GM21619 (cell line): ENCODE measurements at regions not wholly inside any gene's neighbourhood (a gene's known extent, or its start where the extent isn't known, plus 50 kb on each side); places are given as distances from the start of the nearest gene placed in this dataset.

ENCODE experiments used
- ATAC-seq: cut with Tn5 transposase; IDR thresholded peaks from one replicate; pipeline ENCODE4 v1.9.1; 2021; ENCODE audit not compliant: unreplicated experiment

DNA sequence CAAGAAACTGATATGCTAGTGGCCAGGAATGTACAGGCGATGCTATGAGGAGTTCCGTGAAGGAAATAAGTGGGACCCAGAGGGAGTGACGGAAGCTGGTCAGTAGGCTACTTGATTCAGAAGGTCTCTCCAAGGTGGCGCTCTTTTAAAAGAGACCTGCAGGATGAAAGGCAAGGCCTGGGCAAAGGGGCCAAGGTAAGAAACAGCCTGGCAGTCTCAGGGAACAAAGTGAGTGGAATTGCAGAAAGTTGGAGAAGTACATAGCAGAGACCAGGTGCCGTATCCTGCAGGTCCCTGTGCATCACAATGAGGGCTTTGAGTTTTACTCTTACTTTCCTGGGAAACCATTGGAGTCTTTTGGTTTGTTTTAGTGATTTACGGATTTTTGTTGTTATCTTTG, 905.6 kb downstream of the BCL11B start:
- no peak for ATAC-seq

DNA sequence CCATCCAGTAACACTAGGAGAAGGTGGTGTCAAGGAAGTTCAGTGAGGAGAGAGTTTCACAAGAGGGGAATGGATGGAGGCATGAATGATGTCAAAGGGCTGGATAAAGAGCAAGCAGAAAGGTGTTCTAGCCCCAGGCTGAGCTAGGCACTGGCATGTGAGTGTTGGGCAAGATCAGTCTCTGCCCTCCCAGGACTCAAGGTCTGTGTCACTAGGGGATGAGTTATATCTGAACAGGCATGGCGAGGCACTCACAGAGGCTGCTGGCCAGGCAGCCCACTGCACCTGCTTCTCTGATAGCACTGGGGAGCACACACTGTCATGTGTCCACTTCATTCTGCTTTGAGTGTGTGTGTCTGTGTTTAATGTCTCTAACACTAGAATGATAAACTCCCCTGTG, 903.8 kb downstream of the BCL11B start:
- ATAC-seq, result no peak

GRCh38 chr14:98368916-98369315, 903.1 kb downstream of the BCL11B start:
- ATAC-seq, result no peak

DNA sequence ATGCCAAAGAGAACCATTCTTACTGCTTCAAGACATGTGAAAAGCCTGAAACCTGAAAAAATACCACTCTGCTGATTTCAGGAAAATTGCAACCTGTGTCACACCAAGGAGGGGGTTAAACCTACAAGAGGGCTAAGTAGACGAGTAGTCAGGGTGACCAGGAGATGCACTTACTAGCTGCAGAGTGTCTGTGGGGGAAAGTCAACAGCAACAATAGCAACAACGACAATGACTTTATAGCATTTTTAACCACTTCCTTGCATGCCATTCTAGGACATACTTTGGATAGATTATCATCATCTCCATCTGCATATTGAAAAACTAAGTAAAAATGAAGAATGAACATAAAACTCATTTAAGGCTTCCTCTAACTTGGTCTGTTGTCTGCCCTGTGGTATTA, 902.7 kb downstream of the BCL11B start:
- ATAC-seq, result no peak

- no peak for ATAC-seq
Observed at GRCh38 chr14:98370352-98370751, 901.6 kb downstream of the BCL11B start.

- no peak for ATAC-seq
Observed at GRCh38 chr14:98371141-98371540, 900.9 kb downstream of the BCL11B start.

- no peak for ATAC-seq
Observed at GRCh38 chr14:98374136-98374535, 897.9 kb downstream of the BCL11B start.

GRCh38 chr14:98375566-98375965, 896.4 kb downstream of the BCL11B start:
- ATAC-seq, result no peak

DNA sequence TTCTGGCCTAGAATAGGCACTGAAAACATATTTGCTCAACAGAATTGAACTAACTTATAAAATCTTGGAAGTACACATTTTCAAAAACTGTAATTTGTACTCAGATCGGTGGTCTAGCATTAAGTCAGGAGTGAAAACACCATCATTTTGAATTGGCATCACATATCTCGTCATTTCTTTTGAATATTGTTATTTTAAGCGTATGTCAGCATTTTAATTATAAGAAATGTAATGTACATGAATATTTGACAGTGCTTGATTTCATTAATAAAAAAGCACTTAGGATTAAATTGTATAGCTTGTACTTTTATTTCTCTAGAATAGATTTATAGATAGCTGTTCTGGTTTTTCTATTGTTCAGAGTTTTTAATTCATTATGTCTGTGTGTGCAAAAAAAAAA, 892.2 kb downstream of the BCL11B start:
- ATAC-seq, result no peak

GRCh38 chr14:98382662-98383061, 889.3 kb downstream of the BCL11B start:
- no peak for ATAC-seq

- ATAC-seq, result no peak
Observed at GRCh38 chr14:98385851-98386250, 886.1 kb downstream of the BCL11B start.

GRCh38 chr14:98391061-98391460, 880.9 kb downstream of the BCL11B start:
- no peak for ATAC-seq

GRCh38 chr14:98393527-98393926, 878.5 kb downstream of the BCL11B start:
- ATAC-seq, result no peak

GRCh38 chr14:98404811-98405210, 867.2 kb downstream of the BCL11B start:
- ATAC-seq, result no peak

- no peak for ATAC-seq
Observed at GRCh38 chr14:98408024-98408555, 863.9 kb downstream of the BCL11B start.

DNA sequence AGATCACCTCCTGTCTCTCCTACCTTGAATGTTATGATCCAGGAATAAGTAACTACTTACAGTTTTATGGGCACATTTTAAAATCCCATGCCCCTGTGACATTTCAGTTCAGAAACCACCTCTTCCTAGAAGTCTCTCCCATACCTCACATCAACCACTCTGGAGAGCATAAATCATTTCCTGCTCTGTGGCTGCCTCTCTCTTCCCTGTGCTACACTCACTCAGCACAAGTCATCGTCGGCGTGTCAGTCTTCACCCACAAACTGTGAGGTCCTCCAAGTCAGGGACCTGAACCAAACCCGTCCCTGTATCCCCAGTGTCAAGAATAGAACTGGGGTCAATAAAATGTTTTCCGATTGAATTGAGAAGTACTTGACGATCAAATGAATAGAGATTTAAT, 863.3 kb downstream of the BCL11B start:
- ATAC-seq, result no peak

- no peak for ATAC-seq
Observed at GRCh38 chr14:98411154-98411553, 860.8 kb downstream of the BCL11B start.

- no peak for ATAC-seq
Observed at GRCh38 chr14:98412431-98412830, 859.6 kb downstream of the BCL11B start.

GRCh38 chr14:98415766-98416165, 856.2 kb downstream of the BCL11B start:
- no peak for ATAC-seq

- no peak for ATAC-seq
Observed at GRCh38 chr14:98417001-98417400, 855.0 kb downstream of the BCL11B start.

DNA sequence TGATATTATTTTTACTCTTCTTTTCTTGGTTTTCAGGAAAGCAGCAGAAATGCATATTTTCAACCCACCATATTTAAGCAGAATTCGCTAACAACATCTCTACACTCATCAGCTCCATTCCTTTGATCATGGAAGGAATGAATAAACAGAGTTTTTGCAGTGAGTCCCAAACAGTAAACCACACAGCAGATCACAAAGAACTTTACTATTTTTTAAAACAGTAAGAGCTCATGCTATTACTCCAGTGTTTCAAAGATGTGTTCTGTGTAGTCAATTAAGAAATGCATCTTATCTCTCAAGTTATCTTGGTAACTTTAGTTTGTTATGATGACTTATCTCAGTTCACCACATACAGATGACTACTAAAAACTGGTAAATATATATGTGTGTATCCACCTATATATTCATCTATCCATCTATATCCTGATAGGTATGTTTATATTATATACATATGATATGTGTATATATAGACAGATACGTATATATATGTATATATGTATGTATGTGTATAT, 843.5 kb downstream of the BCL11B start:
- ATAC-seq, result no peak

DNA sequence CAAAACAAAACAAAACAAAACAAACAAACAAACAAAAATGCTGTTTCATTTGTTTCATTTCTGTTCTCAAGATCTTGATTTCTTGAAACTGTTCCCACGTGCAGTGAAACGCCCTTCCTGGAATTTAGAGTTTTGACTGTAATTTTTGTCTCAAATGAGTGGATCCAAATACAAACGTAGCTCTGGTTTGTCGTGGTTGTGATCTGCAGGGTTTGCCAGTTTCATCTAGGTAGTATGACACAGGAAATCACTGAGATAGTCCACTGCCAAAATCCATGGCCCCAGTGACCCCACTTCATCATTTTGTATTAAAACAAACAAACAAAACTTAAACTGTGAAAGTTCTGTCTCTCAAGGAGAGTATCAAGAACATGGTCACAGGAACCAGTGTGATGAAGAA, 838.6 kb downstream of the BCL11B start:
- ATAC-seq, result no peak

DNA sequence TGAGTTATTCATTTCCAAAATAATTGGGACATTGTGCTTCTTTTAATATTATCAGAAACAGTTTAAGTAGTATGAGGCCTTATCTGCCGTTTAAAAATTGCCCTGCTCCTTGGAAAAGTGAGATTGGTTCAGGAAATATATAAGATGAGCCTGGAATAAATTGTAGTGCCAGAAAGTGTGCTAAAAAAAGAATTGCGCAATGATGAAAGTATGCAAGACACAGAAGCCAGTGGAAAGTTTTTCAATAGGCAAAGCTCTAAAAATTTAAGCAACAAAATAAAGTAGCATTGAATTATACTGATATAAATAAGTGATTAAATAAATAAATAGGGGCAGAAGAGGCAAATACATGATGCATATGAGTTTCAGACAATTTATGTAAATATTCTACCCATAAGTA, 834.9 kb downstream of the BCL11B start:
- ATAC-seq, result no peak
